Ishikawa (cell line): ENCODE measurements at regions not wholly inside any gene's neighbourhood (a gene's known extent, or its start where the extent isn't known, plus 50 kb on each side); places are given as distances from the start of the nearest gene placed in this dataset.

Source experiments
- CEBPB ChIP-seq: IDR thresholded peaks from 2 replicates; pipeline ENCODE4 v1.6.1; 2012
- CREB1 ChIP-seq: IDR thresholded peaks from 2 replicates; pipeline ENCODE4 v1.6.1; 2012; ENCODE audit warnings: low read depth
- EGR1 ChIP-seq: IDR thresholded peaks from 2 replicates; pipeline ENCODE4 v1.6.1; 2012
- EP300 ChIP-seq: IDR thresholded peaks from 2 replicates; pipeline ENCODE4 v1.6.1; 2012; ENCODE audit warnings: borderline replicate concordance
- FOXM1 ChIP-seq: IDR thresholded peaks from 2 replicates; pipeline ENCODE4 v1.6.1; 2012; ENCODE audit warnings: low read depth, borderline replicate concordance
- NFIC ChIP-seq: IDR thresholded peaks from 2 replicates; pipeline ENCODE4 v1.6.1; 2012
- RAD21 ChIP-seq: IDR thresholded peaks from 2 replicates; pipeline ENCODE4 v1.6.1; 2012; ENCODE audit warnings: low read depth
- TAF1 ChIP-seq: IDR thresholded peaks from 2 replicates; pipeline ENCODE4 v1.6.1; 2012; ENCODE audit warnings: low read depth, mild to moderate bottlenecking
- TEAD4 ChIP-seq: IDR thresholded peaks from 2 replicates; pipeline ENCODE4 v1.6.1; 2012
- YY1 ChIP-seq: IDR thresholded peaks from 2 replicates; pipeline ENCODE4 v1.6.1; 2012; ENCODE audit warnings: low read depth
- TF ChIP-seq, protein P1 (sequence below): IDR thresholded peaks from 2 replicates; pipeline ENCODE4 v1.6.1; 2012; ENCODE audit warnings: low read depth, mild to moderate bottlenecking
- TF ChIP-seq, protein P2 (sequence below): IDR thresholded peaks from 2 replicates; pipeline ENCODE4 v1.6.1; 2012

DNA sequence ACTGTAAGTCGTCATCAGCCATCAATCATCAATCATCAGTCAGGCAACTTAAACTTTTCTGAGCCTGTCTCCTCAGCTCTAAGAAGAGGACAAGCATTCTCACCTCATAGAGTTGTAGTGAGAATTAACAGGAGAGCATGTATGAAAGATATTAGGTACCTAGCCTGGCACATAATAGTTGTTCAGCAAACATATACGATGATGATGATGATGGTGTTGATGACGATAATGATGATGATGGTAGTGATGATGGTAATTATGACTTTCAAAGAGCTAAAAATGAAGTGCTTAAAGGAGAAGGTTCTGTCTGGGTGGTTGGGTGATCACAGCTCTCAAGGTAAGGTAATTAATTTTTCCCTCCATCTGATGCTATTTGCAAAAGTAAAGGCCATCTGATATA lies 55.1 kb upstream of the ADRB1 start:
- TF ChIP-seq RAD21 (no peak), EP300 (no peak), CEBPB (no peak), TEAD4 (no peak), CREB1 (no peak), TAF1 (no peak), YY1 (no peak), EGR1 (no peak), FOXM1 (no peak), NFIC (no peak)
- TF ChIP-seq, protein P1, sequence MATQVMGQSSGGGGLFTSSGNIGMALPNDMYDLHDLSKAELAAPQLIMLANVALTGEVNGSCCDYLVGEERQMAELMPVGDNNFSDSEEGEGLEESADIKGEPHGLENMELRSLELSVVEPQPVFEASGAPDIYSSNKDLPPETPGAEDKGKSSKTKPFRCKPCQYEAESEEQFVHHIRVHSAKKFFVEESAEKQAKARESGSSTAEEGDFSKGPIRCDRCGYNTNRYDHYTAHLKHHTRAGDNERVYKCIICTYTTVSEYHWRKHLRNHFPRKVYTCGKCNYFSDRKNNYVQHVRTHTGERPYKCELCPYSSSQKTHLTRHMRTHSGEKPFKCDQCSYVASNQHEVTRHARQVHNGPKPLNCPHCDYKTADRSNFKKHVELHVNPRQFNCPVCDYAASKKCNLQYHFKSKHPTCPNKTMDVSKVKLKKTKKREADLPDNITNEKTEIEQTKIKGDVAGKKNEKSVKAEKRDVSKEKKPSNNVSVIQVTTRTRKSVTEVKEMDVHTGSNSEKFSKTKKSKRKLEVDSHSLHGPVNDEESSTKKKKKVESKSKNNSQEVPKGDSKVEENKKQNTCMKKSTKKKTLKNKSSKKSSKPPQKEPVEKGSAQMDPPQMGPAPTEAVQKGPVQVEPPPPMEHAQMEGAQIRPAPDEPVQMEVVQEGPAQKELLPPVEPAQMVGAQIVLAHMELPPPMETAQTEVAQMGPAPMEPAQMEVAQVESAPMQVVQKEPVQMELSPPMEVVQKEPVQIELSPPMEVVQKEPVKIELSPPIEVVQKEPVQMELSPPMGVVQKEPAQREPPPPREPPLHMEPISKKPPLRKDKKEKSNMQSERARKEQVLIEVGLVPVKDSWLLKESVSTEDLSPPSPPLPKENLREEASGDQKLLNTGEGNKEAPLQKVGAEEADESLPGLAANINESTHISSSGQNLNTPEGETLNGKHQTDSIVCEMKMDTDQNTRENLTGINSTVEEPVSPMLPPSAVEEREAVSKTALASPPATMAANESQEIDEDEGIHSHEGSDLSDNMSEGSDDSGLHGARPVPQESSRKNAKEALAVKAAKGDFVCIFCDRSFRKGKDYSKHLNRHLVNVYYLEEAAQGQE = no peak
- TF ChIP-seq, protein P2, sequence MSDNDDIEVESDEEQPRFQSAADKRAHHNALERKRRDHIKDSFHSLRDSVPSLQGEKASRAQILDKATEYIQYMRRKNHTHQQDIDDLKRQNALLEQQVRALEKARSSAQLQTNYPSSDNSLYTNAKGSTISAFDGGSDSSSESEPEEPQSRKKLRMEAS = no peak
